ENCODE measurements at regions not wholly inside any gene's neighbourhood (a gene's known extent, or its start where the extent isn't known, plus 50 kb on each side); places are given as distances from the start of the nearest gene placed in this dataset.
"Not testable (repeated sequence)": the region's sequence is repeated elsewhere in the genome, so short reads cannot be mapped to it uniquely, and the experiment has no call there.

DNA sequence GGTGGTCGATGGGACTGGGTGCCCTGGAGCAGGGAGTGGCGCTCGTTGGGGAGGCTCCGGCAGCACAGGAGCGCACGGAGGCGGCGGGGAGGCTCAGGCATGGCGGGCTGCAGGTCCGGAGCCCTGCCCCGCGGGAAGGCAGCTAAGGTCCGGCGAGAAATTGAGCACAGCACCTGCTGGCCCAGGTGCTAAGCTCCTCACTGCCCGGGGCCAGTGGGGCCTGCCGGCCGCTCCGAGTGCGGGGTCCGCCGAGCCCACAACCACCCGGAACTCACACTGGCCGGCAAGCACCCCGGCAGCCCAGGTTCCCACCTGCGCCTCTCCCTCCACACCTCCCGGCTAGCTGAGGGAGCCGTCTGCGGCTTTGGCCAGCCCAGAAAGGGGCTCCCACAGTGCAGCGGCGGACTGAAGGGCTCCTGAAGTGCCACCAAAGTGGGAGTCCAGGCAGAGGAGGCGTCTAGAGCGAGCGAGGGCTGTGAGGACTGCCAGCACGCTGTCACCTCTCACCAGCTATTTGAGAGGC is 88.8 kb upstream of the EEF2KMT start:
- POLR2A ChIA-PET: no interaction called here
- DNase-seq (ENCODE audit: low read depth, low spot score): no peak
- Histone ChIP-seq H3K27ac (ENCODE audit: low read depth, low read length) (no peak overlapping the region), H3K9me3 (ENCODE audit: control insufficient read depth, insufficient read depth, low read length) (peaks cover 31% of the 10 kb centered on the region), H3K27me3 (ENCODE audit: control insufficient read depth, insufficient read depth, low read length) (no peaks in the 10 kb centered on the region), H3K4me3 (ENCODE audit: low read depth, low read length) (no peak overlapping the region)
- TF ChIP-seq, protein P1, sequence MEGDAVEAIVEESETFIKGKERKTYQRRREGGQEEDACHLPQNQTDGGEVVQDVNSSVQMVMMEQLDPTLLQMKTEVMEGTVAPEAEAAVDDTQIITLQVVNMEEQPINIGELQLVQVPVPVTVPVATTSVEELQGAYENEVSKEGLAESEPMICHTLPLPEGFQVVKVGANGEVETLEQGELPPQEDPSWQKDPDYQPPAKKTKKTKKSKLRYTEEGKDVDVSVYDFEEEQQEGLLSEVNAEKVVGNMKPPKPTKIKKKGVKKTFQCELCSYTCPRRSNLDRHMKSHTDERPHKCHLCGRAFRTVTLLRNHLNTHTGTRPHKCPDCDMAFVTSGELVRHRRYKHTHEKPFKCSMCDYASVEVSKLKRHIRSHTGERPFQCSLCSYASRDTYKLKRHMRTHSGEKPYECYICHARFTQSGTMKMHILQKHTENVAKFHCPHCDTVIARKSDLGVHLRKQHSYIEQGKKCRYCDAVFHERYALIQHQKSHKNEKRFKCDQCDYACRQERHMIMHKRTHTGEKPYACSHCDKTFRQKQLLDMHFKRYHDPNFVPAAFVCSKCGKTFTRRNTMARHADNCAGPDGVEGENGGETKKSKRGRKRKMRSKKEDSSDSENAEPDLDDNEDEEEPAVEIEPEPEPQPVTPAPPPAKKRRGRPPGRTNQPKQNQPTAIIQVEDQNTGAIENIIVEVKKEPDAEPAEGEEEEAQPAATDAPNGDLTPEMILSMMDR (IDR thresholded peaks at IDR 0.05; ENCODE audit: low read depth, low read length): no peak
- CTCF ChIA-PET: no interaction called here

DNA sequence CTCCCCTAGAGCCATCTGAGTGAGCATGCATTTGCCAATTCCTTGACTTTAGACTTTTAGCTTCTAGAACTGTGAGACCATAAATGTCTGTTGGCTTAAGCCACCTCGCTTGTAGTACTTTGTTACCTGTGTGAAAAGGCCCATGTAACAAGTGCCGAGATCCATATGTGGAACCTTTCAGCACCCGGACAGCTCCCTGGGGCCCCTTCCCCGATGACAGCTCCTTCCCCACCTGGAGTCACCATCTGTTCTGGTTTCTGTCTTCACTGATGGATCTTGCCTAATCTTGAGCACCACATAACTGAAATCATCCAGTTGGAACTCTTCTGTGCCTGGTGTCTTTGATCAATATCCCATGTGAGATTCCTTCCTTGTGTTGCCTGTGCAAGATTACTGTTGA is 78.9 kb upstream of the EEF2KMT start:
- TF ChIP-seq, protein P1 (IDR thresholded peaks at IDR 0.05; ENCODE audit: low read depth, low read length): no peak

DNA sequence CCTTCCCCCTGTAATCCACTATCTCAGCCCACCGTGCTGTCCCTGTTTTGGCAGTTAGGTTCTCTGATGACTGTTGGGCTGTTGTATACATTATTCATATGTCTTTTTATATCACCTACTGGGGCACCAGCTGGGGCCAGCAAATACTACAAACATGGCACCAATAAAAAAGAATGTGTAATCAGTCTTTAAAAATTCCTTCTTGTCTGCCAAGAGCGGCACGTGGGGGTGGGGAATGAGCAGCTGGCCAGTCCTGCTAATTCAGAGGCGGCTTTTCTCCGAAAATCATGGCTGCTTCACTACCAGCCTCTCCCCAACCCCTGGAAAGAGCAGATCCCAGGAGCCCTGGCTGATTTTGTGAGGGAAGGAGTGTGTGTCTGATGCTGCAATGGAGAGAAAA is 77.7 kb upstream of the EEF2KMT start:
- TF ChIP-seq, protein P1 (IDR thresholded peaks at IDR 0.05; ENCODE audit: low read depth, low read length): no peak
- no peak overlapping the region for H3K4me3 ChIP-seq (ENCODE audit: low read depth, low read length)
- H3K27ac ChIP-seq (ENCODE audit: low read depth, low read length): no peak overlapping the region
- DNase-seq (ENCODE audit: low read depth, low spot score): no peak
- H3K9me3 ChIP-seq (ENCODE audit: control insufficient read depth, insufficient read depth, low read length): peaks cover 11% of the 10 kb centered on the region
- ChIA-PET CTCF (no interaction called here), POLR2A (no interaction called here)
- H3K27me3 ChIP-seq (ENCODE audit: control insufficient read depth, insufficient read depth, low read length): no peaks in the 10 kb centered on the region

More for the DNA sequence above, 78.9 kb upstream of the EEF2KMT start:
- Histone ChIP-seq H3K9me3 (ENCODE audit: control insufficient read depth, insufficient read depth, low read length) (peaks cover 15% of the 10 kb centered on the region), H3K4me3 (ENCODE audit: low read depth, low read length) (no peak overlapping the region), H3K27ac (ENCODE audit: low read depth, low read length) (no peak overlapping the region), H3K27me3 (ENCODE audit: control insufficient read depth, insufficient read depth, low read length) (no peaks in the 10 kb centered on the region)
- POLR2A ChIA-PET: no interaction called here
- CTCF ChIA-PET: no interaction called here
- no peak for DNase-seq (ENCODE audit: low read depth, low spot score)

DNA sequence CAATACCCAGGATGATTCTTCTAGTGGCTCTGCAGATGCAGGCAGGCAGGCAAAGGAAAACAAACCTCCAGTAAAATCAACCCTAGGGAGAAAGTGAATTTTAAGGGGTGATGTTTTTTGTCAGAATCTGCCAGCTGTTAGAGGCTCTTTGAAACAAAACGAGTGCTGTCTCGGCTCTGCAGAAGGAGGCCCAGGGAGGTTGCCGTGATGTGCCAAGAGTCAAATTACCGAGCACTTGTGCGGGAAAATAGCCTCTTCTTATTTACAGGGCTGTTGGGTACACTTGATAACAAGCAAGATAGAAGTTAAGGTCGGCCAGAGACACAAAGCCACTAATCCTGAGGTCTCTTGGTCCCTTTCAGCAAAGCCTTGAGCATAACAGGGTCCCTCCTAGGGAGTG is 68.9 kb upstream of the EEF2KMT start:
- no peak for DNase-seq (ENCODE audit: low read depth, low spot score)
- POLR2A ChIA-PET: no interaction called here
- CTCF ChIA-PET: no interaction called here

DNA sequence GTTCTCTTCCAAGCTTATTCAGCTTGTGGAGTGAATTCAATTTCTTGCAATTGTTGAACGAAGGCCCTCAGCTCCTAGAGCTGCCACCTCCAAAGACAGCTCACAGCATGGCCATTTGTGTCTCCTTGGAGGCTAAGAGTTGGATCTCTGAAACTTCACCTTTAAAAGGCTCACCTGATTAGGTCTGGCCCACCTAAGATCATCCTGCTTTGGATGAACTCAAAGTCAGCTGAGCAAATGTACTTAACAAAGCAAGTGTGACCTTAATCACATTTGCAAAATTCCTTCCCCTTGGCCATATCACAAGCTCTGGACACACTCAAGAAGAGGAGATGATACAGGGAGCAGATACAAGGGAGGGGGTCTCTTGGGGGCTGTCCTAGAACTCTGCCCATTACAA is 67.8 kb upstream of the EEF2KMT start:
- DNase-seq (ENCODE audit: low read depth, low spot score); H3K27me3 ChIP-seq (ENCODE audit: control insufficient read depth, insufficient read depth, low read length); H3K4me3 ChIP-seq (ENCODE audit: low read depth, low read length); H3K27ac ChIP-seq (ENCODE audit: low read depth, low read length); H3K9me3 ChIP-seq (ENCODE audit: control insufficient read depth, insufficient read depth, low read length); POLR2A ChIA-PET: not testable (repeated sequence)
- CTCF ChIA-PET: interaction anchor here (0.7 kb wide), 1 partner anchor 10 kb away, joined by 3 read pairs; no protein-coding TSS in a partner anchor

More for the DNA sequence above, 68.9 kb upstream of the EEF2KMT start:
- no peaks in the 10 kb centered on the region for H3K27me3 ChIP-seq (ENCODE audit: control insufficient read depth, insufficient read depth, low read length)
- TF ChIP-seq, protein P1 (IDR thresholded peaks at IDR 0.05; ENCODE audit: low read depth, low read length): no peak
- no peak overlapping the region for H3K4me3 ChIP-seq (ENCODE audit: low read depth, low read length)
- no peaks in the 10 kb centered on the region; the same call in 1 of the 2 replicates for H3K9me3 ChIP-seq (ENCODE audit: control insufficient read depth, insufficient read depth, low read length)
- H3K27ac ChIP-seq (ENCODE audit: low read depth, low read length): no peak overlapping the region

DNA sequence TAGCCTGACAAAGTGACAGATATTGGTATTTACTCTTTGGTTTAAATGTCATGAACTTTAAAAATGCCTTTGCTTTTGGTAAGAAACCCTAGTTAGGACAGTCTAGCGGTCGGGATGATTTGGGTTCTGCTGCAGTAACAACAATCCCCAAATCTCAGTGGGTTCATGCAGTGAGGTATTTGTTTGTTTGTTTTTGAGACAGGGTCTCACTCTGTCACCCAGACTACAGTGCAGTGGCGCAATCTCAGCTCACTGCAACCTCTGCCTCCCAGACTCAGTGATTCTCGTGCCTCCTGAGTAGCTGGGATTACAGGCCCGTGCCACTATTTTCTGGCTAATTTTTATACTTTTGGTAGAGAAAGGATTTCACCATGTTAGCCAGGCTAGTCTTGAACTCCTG is 65.2 kb upstream of the EEF2KMT start:
- POLR2A ChIA-PET; H3K27me3 ChIP-seq (ENCODE audit: control insufficient read depth, insufficient read depth, low read length); CTCF ChIA-PET; DNase-seq (ENCODE audit: low read depth, low spot score); H3K9me3 ChIP-seq (ENCODE audit: control insufficient read depth, insufficient read depth, low read length); H3K27ac ChIP-seq (ENCODE audit: low read depth, low read length); H3K4me3 ChIP-seq (ENCODE audit: low read depth, low read length): not testable (repeated sequence)

DNA sequence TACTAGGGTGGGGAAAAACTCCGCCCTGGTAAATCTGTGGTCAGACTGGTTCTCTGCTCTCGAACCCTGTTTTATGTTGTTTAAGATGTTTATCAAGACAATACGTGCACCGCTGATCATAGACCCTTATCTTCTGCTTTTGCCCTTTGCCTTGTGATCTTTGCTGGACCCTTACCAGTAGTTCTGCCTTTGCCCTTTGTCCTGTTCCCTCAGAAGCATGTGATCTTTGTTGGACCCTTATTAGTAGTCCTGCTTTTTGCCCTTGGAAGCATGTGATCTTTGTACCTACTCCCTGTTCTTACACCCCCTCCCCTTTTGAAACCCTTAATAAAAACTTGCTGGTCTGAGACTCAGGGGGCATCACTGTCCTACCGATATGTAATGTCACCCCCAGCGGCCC is 64.3 kb upstream of the EEF2KMT start:
- H3K27me3 ChIP-seq (ENCODE audit: control insufficient read depth, insufficient read depth, low read length); POLR2A ChIA-PET; H3K9me3 ChIP-seq (ENCODE audit: control insufficient read depth, insufficient read depth, low read length); DNase-seq (ENCODE audit: low read depth, low spot score); H3K4me3 ChIP-seq (ENCODE audit: low read depth, low read length); CTCF ChIA-PET; H3K27ac ChIP-seq (ENCODE audit: low read depth, low read length): not testable (repeated sequence)

DNA sequence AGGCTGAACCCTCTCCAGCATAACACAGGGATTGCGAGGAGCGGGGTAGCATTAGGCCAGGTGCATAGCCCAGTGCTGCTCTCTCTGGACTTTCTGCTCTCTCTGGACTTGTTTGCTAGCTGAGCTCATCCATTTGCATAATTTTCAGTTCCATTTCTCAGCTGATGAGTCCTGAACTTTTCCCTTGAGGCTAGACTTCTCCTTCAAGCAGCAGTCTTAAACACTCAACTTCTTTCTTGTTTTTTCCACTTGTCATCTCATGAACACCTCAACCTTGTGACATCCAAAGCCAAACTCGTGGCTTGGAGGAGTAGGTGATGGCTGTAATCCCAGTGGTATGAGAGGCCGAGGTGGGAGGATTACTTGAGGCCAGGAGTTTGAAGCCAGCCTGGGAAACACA is 62.4 kb upstream of the EEF2KMT start:
- DNase-seq (ENCODE audit: low read depth, low spot score); H3K4me3 ChIP-seq (ENCODE audit: low read depth, low read length); H3K27ac ChIP-seq (ENCODE audit: low read depth, low read length); CTCF ChIA-PET; H3K27me3 ChIP-seq (ENCODE audit: control insufficient read depth, insufficient read depth, low read length); H3K9me3 ChIP-seq (ENCODE audit: control insufficient read depth, insufficient read depth, low read length); POLR2A ChIA-PET: not testable (repeated sequence)

DNA sequence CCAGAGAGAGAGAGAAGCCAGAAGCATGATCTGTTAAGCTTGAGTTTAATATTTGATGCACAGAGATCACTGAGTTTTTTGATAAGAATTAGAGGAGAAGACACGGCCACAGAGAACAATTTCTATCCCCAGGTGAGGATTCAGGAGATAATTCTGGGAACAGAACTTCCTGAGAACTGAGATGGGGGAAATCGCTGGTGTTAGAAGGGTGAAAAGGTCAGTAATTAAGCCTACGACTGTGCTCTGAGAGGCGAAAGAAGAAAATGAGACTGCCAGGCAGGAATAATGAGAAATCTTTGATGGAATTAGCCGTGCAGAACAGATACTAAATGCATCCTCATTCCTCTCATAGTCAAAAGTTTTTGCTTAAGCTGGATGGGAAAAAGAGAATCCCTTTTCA is 61.9 kb upstream of the EEF2KMT start:
- H3K27me3 ChIP-seq (ENCODE audit: control insufficient read depth, insufficient read depth, low read length); H3K27ac ChIP-seq (ENCODE audit: low read depth, low read length); POLR2A ChIA-PET; CTCF ChIA-PET; H3K9me3 ChIP-seq (ENCODE audit: control insufficient read depth, insufficient read depth, low read length); DNase-seq (ENCODE audit: low read depth, low spot score); H3K4me3 ChIP-seq (ENCODE audit: low read depth, low read length): not testable (repeated sequence)
